GM12878 (cell line): ENCODE measurements at regions not wholly inside any gene's neighbourhood (a gene's known extent, or its start where the extent isn't known, plus 50 kb on each side); places are given as distances from the start of the nearest gene placed in this dataset.

Experiments used
- ATAC-seq: fragments of 200-7000 bp; cut with Tn5 transposase; 3 replicates; pipeline ENCODE4 v1.9.1; 2020; ENCODE audit warnings: mild to moderate bottlenecking, moderate library complexity
- BruUV-seq: library from RNA; stranded (reverse); fragments of 400-500 nt; replicated peaks from 2 replicates; lab custom pipeline; 2021; lab: Mats Ljungman, UMichigan
- CTCF ChIA-PET: fragments of 300-600 bp; sonication (Branson Sonifier 250); formaldehyde crosslinking; extraction: SDS; loops from one replicate; lab custom pipeline; 2021; ENCODE audit warnings: inconsistent platforms; lab: Yijun Ruan, JAX
- POLR2A ChIA-PET: fragments of 350-600 bp; formaldehyde crosslinking; extraction: SDS; loops from one replicate; lab custom pipeline; 2021; ENCODE audit warnings: inconsistent platforms; lab: Charles Lee
- RAD21 ChIA-PET: fragments of 300-600 bp; sonication (Branson Sonifier 250); formaldehyde crosslinking; loops from one replicate; lab custom pipeline; 2023; ENCODE audit warnings: antibody characterized with exemption; ENCODE audit not compliant: unreplicated experiment; lab: Charles Lee
- SMC1A ChIA-PET: fragments of 300-600 bp; sonication (Branson Sonifier 250); formaldehyde crosslinking; loops from one replicate; lab custom pipeline; 2023; ENCODE audit not compliant: unreplicated experiment, uncharacterized antibody; lab: Charles Lee
- DNase-seq: peaks from one replicate; pipeline ENCODE4 v3.0.0-alpha.2; 2011; ENCODE audit warnings: low read depth, low spot score
- FAIRE-seq: peaks from 3 replicates; lab custom pipeline; 2011; peaks lifted over from hg19 to GRCh38; lab: Jason Lieb, UNC
- H2AFZ ChIP-seq: 2 replicates; pipeline ENCODE4 v1.6.0; 2011; ENCODE audit warnings: low read depth, low read length, control low read depth; ENCODE audit not compliant: control insufficient read depth
- H3K27ac ChIP-seq: 2 replicates; pipeline ENCODE4 v1.5.1; 2011; ENCODE audit warnings: control low read depth; ENCODE audit not compliant: control insufficient read depth, insufficient read depth
- H3K27me3 ChIP-seq, 2 experiments: replicated peaks in 1 of 2; 2 replicates each; pipeline versions ENCODE4 v1.6.0 to v1.6.1; 2011; ENCODE audit warnings: low read length in 1 of 2; ENCODE audit not compliant: control insufficient read depth in 2 of 2, insufficient read depth in 2 of 2
- H3K36me3 ChIP-seq, 2 experiments: 2 replicates each; pipeline ENCODE4 v1.5.1; 2011; ENCODE audit warnings: low read length in 1 of 2; ENCODE audit not compliant: control insufficient read depth in 2 of 2, insufficient read depth in 2 of 2
- H3K4me1 ChIP-seq: 2 replicates; pipeline ENCODE4 v1.6.1; 2011; ENCODE audit warnings: mild to moderate bottlenecking, low read length, moderate library complexity, mixed read lengths; ENCODE audit not compliant: control insufficient read depth, insufficient read depth
- H3K4me2 ChIP-seq: 2 replicates; pipeline ENCODE4 v1.6.0; 2011; ENCODE audit warnings: control low read depth; ENCODE audit not compliant: control insufficient read depth, insufficient read depth
- H3K4me3 ChIP-seq: fragments of 200-600 bp; sonication (generic); 2 replicates; pipeline ENCODE4 v1.5.1; 2016
- H3K79me2 ChIP-seq: 2 replicates; pipeline ENCODE4 v1.6.0; 2011; ENCODE audit warnings: low read length; ENCODE audit not compliant: control insufficient read depth, insufficient read depth
- H3K9ac ChIP-seq: 2 replicates; pipeline ENCODE4 v1.8.0; 2011; ENCODE audit warnings: low read length, control low read depth, mixed read lengths; ENCODE audit not compliant: control insufficient read depth, insufficient read depth
- H3K9me3 ChIP-seq: replicated peaks from 3 replicates; pipeline ENCODE4 v1.5.1; 2011; ENCODE audit warnings: mild to moderate bottlenecking, low read length; ENCODE audit not compliant: control insufficient read depth, insufficient read depth
- H4K20me1 ChIP-seq: 2 replicates; pipeline ENCODE4 v1.6.0; 2011; ENCODE audit not compliant: control insufficient read depth, insufficient read depth
- BCL3 ChIP-seq: IDR thresholded peaks from 2 replicates; pipeline ENCODE4 v1.6.1; 2011; ENCODE audit warnings: borderline replicate concordance, low read depth, mild to moderate bottlenecking, moderate library complexity, low read length; ENCODE audit not compliant: insufficient read depth, poor library complexity, severe bottlenecking
- HDAC2 ChIP-seq: fragments of 200-600 bp; sonication (generic); IDR thresholded peaks from 2 replicates; pipeline ENCODE4 v1.6.1; 2017
- KLF5 ChIP-seq: fragments of 450-650 bp; IDR thresholded peaks from 2 replicates; pipeline ENCODE4 v1.6.1; 2014; ENCODE audit warnings: mild to moderate bottlenecking; ENCODE audit not compliant: partially characterized antibody
- MLLT1 ChIP-seq: fragments of 450-650 bp; IDR thresholded peaks from 2 replicates; pipeline ENCODE4 v1.6.1; 2016; ENCODE audit warnings: mild to moderate bottlenecking
- NFIC ChIP-seq: IDR thresholded peaks from 2 replicates; pipeline ENCODE4 v1.6.1; 2012; ENCODE audit warnings: low read depth, mild to moderate bottlenecking, inconsistent platforms, low read length, moderate library complexity
- NFYA ChIP-seq: IDR thresholded peaks from 2 replicates; pipeline ENCODE4 v1.6.1; 2011; ENCODE audit warnings: low read depth, mild to moderate bottlenecking, low read length, improper control_type of control experiment, borderline replicate concordance
- POLR2AphosphoS2 ChIP-seq: IDR thresholded peaks from 2 replicates; pipeline ENCODE4 v1.6.1; 2011; ENCODE audit warnings: low read depth, mild to moderate bottlenecking, low read length, improper control_type of control experiment, moderate library complexity
- RAD21 ChIP-seq: IDR thresholded peaks from 2 replicates; pipeline ENCODE4 v1.6.1; 2011; ENCODE audit warnings: mild to moderate bottlenecking, low read depth, low read length, moderate library complexity; ENCODE audit not compliant: insufficient read depth
- RCOR1 ChIP-seq: conservative IDR thresholded peaks from 2 replicates; pipeline ENCODE4 v1.6.1; 2012; ENCODE audit warnings: low read depth, low read length, improper control_type of control experiment
- SUPT20H ChIP-seq: IDR thresholded peaks from 2 replicates; pipeline ENCODE4 v1.6.1; 2011; ENCODE audit warnings: low read depth, mild to moderate bottlenecking, low read length, moderate library complexity, borderline replicate concordance; ENCODE audit not compliant: control insufficient read depth
- WGBS: methylation state at CpG from one replicate; pipeline ENCODE4 v1.1.6; 2016; ENCODE audit warnings: low lambda C conversion rate; ENCODE audit not compliant: insufficient replicate concordance, insufficient coverage; ENCODE audit errors: missing lambda C conversion rate; 5-methylcytosine and 5-hydroxymethylcytosine counted together
- in situ Hi-C: fragments of 300-500 bp; cut with MboI; formaldehyde crosslinking; loops from 9 replicates; pipeline ENCODE4 v1.14.3; 2018; ENCODE audit warnings: mixed read lengths
- intact Hi-C: fragments of 100-400 bp; cut with micrococcal nuclease; formaldehyde crosslinking; loops from one replicate; pipeline ENCODE4 v1.14.2; 2022; ENCODE audit not compliant: unreplicated experiment
- TF ChIP-seq, protein P1 (sequence below): IDR thresholded peaks from 2 replicates; pipeline ENCODE4 v1.6.1; 2011; ENCODE audit warnings: borderline replicate concordance, low read depth, mild to moderate bottlenecking, moderate library complexity, mixed read lengths, low read length; ENCODE audit not compliant: insufficient read depth; ENCODE audit errors: extremely low read length
- TF ChIP-seq, protein P2 (sequence below): fragments of 450-650 bp; IDR thresholded peaks from 2 replicates; pipeline ENCODE4 v1.6.1; 2017; ENCODE audit warnings: mild to moderate bottlenecking, low read depth, inconsistent platforms; ENCODE audit not compliant: poor library complexity, severe bottlenecking

DNA sequence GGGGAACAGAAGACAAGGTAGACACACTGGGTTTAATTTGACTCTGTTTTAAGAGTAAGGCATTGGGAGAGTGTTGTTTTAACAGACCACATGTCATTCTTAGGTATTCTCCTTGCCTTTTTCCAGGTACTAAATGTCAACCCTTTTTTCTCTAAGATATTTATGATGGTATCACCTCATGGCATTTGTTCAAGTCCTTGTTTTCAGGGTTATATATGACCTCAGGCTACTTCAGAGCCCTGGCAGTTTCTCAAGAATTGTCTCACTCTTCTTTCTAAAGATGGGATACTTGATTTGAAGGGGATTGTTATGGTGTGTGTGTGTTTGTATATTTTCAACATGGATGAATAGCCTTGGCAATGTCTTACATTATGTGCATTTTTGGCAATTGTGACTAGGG, 131.1 kb upstream of the ACTBL2 start:
- ChIA-PET CTCF (no interaction called here), RAD21 (no interaction called here), SMC1A (no interaction called here)
- no peak overlapping the region for H2AFZ ChIP-seq
- H3K79me2 ChIP-seq: no peaks in the 10 kb centered on the region
- no peaks in the 10 kb centered on the region for H3K9me3 ChIP-seq
- intact Hi-C loops: no loop called here
- H3K9ac ChIP-seq: no peak overlapping the region
- ATAC-seq (no peak), DNase-seq (no peak), FAIRE-seq (no peak)
- H3K4me1 ChIP-seq: 0 out of 2 replicates have a peak, but pooled peaks cover under 1% of the 10 kb centered on the region
- no peaks in the 10 kb centered on the region for H4K20me1 ChIP-seq
- no peaks in the 10 kb centered on the region; a peak in 1 of 4 replicates for H3K27me3 ChIP-seq
- in situ Hi-C loops: no loop called here
- H3K4me3 ChIP-seq: no peak overlapping the region
- no TSS peak for BruUV-seq
- no peaks in the 10 kb centered on the region for H3K36me3 ChIP-seq
- TF ChIP-seq KLF5: no peak
- TF ChIP-seq, protein P1, sequence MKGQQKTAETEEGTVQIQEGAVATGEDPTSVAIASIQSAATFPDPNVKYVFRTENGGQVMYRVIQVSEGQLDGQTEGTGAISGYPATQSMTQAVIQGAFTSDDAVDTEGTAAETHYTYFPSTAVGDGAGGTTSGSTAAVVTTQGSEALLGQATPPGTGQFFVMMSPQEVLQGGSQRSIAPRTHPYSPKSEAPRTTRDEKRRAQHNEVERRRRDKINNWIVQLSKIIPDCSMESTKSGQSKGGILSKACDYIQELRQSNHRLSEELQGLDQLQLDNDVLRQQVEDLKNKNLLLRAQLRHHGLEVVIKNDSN: no peak
- TF ChIP-seq, protein P2, sequence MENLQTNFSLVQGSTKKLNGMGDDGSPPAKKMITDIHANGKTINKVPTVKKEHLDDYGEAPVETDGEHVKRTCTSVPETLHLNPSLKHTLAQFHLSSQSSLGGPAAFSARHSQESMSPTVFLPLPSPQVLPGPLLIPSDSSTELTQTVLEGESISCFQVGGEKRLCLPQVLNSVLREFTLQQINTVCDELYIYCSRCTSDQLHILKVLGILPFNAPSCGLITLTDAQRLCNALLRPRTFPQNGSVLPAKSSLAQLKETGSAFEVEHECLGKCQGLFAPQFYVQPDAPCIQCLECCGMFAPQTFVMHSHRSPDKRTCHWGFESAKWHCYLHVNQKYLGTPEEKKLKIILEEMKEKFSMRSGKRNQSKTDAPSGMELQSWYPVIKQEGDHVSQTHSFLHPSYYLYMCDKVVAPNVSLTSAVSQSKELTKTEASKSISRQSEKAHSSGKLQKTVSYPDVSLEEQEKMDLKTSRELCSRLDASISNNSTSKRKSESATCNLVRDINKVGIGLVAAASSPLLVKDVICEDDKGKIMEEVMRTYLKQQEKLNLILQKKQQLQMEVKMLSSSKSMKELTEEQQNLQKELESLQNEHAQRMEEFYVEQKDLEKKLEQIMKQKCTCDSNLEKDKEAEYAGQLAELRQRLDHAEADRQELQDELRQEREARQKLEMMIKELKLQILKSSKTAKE: no peak
- no peak for TF ChIP-seq NFIC
- TF ChIP-seq, all 136 proteins: peak for 0
- no peak overlapping the region for H3K27ac ChIP-seq
- no peak overlapping the region for H3K4me2 ChIP-seq
- POLR2A ChIA-PET: no interaction called here

DNA sequence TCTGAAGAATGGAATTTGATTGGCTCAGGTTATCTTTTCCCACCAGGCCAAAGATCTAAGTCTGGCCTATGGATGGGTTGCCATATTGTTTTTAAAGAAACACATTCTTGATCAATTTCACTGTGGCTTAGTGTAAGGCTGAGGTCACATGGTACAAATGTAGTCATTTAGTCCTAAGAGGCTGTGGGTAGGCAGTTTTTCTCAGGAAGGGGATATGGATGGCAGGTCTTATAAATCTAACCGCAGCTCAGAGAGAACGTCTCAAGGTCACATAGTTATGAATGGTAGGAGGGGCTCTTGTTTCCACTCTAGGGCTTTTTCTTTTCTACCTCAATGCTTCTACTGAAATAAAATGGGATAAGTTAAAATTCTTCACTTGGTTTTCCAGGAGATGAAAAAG, 128.6 kb upstream of the ACTBL2 start:
- Histone ChIP-seq H3K27me3 (no peaks in the 10 kb centered on the region; a peak in 1 of 4 replicates), H3K4me1 (no peaks in the 10 kb centered on the region), H3K79me2 (no peaks in the 10 kb centered on the region), H3K4me2 (no peak overlapping the region), H3K27ac (no peak overlapping the region), H2AFZ (no peak overlapping the region), H3K9me3 (no peaks in the 10 kb centered on the region), H3K4me3 (no peak overlapping the region), H3K36me3 (no peaks in the 10 kb centered on the region), H3K9ac (no peak overlapping the region), H4K20me1 (no peaks in the 10 kb centered on the region)
- FAIRE-seq (no peak), DNase-seq (no peak), ATAC-seq (no peak)
- no peak for TF ChIP-seq HDAC2
- TF ChIP-seq NFYA: no peak
- no peak for TF ChIP-seq SUPT20H
- no peak for TF ChIP-seq POLR2AphosphoS2
- no peak for TF ChIP-seq MLLT1
- no peak for TF ChIP-seq RAD21
- no peak for TF ChIP-seq RCOR1
- TF ChIP-seq BCL3: no peak
- in situ Hi-C loops (no loop called here), intact Hi-C loops (no loop called here)
- ChIA-PET POLR2A (no interaction called here), SMC1A (interaction anchor here (0.9 kb wide), 1 partner anchor 14 kb away, joined by 3 read pairs; no protein-coding TSS in a partner anchor), RAD21 (no interaction called here), CTCF (no interaction called here)
- 0% methylated on average over 2 of the region's 2 CpGs for WGBS
- no TSS peak for BruUV-seq
